GM08714 (cell line): ENCODE measurements at regions not wholly inside any gene's neighbourhood (a gene's known extent, or its start where the extent isn't known, plus 50 kb on each side); places are given as distances from the start of the nearest gene placed in this dataset.

Experiments used
- H3K4me3 ChIP-seq: fragments of 200-500 bp; sonication (Bioruptor generic); 2 replicates; pipeline ENCODE4 v1.5.1; 2014; ENCODE audit warnings: mild to moderate bottlenecking, low read length, inconsistent platforms
- ZNF274 ChIP-seq: IDR thresholded peaks from 2 replicates; pipeline ENCODE4 v1.6.1; 2012; ENCODE audit warnings: mild to moderate bottlenecking, low read depth, low read length

GRCh38 chr2:111219285-111219684 is 98.6 kb downstream of the BCL2L11 start:
- H3K4me3 ChIP-seq, result no peak overlapping the region
- no peak for TF ChIP-seq ZNF274

GRCh38 chr2:111219734-111220505 is 99.2 kb downstream of the BCL2L11 start:
- no peak for TF ChIP-seq ZNF274
- H3K4me3 ChIP-seq, result no peak overlapping the region

DNA sequence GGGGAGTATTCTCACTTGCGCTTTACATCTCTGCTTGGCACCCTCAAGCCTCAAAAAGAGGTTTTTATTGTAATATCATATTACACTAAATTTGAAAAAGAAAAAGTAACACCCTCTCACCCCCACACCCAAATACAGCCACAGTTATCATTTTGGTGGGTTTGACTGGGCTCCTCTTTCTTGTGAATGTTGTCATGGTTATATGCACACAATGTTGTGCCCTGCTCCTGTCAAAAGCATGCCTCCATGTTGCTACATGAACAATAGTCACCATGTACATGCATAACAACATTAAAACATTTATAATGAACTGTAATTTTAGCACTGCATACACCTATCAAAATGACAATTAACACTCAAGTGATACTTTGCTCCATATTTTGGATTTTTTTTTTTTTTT is 100.2 kb downstream of the BCL2L11 start:
- no peak overlapping the region for H3K4me3 ChIP-seq
- no peak for TF ChIP-seq ZNF274

DNA sequence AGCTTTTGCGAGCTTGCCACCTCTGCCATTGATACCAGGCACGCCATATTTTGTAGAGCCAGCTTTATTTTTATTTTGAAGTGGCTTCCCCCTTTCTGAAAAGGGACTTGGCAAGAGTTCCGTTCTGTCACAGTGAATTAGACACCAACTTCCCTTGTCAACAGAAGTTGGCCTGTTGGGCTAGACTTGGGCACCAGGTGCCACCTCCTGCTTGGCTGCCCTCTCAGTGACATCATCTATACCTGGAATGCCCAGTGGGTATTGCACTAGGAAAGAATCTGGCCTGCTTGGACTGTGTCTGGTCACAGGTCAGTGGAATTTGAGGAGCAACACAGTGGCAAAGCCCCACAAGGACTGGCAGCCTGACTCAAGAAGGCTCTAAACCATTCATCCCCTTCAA is 101.0 kb downstream of the BCL2L11 start:
- no peak for TF ChIP-seq ZNF274
- H3K4me3 ChIP-seq, result no peak overlapping the region

DNA sequence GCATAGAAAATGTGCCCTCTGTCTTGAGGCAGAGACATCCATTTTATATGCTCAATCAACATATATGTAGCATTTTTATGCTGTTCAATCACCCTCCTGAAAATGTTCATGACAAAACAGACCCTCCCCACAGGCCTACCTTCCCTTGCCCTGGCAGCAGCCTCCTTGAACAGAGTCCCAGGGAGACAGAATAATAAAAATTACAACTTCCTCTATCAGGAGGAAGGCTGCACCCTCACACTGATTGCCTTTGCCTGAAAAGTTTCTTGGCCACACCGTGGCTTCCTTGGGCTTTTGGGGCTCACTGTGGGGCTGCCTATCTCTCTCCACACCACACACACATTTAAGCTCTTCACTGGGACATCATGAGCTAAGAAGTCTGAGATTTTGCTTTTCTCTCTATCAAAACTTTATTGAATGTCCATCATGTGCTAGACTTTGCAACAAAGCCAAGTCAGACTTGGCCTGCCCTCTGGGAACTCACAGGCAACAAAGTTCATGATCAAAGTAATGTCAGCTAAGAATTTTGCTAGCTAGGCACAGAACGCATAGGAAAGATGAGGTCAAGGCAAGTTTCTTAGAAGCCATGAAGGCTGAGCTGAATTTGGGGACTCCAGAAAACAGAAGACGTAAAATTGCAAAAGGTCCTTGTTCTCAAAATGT is 101.6 kb downstream of the BCL2L11 start:
- no peak overlapping the region for H3K4me3 ChIP-seq
- no peak for TF ChIP-seq ZNF274

GRCh38 chr2:111225856-111226255 is 105.1 kb downstream of the BCL2L11 start:
- TF ChIP-seq ZNF274, result no peak
- H3K4me3 ChIP-seq, result no peak overlapping the region

GRCh38 chr2:111226876-111227700 is 106.4 kb downstream of the BCL2L11 start:
- H3K4me3 ChIP-seq, result no peak overlapping the region
- TF ChIP-seq ZNF274, result no peak

DNA sequence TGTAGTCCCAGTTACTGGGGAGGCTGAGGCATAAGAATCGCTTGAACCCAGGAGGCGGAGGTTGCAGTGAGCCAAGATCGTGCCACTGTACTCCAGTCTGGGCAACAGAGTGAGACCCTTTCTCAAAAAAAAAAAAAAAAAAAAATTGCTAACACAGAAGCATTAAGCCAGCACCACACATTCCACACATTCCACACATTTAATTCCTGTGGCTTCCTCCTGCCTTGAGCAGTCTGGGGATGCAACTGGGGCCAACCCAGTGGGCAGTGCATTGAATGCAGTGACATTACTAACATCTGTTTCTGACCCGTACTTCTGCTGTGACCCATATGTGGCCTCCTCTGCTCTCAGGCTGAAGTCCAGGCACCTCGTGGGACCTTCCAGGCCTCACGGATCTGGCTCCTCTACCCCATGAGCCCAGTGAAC is 107.0 kb downstream of the BCL2L11 start:
- no peak overlapping the region for H3K4me3 ChIP-seq

DNA sequence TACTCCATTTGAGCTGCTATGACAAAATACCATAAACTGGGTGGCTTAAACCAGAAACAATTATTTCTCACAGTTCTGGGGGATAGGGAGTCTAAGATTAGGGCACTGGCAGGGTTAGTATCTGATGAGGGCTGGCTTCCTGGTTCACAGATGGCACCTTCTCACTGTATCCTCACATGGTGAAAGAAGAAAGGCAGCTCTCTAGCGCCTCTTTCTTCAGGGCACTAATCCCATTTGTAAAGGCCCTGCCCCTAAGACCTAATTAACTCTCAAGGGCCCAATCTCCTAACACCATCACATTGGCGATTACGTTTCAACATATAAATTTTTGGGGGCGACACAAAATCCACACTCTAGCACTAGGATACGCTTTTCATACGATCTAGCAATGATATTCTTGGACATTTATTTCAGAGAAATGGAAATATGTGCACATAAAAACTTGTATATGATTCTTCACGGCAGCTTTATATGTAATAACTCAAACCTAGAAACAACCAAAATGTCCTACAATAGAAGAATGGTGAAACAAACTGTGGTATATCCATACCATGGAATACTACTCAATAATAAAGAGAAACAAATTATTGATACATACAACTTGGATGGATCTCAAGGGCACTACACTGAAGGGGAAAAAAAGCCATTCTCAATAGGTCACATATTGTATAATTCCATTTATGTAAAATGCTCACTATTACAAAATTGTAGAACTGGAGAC is 111.0 kb downstream of the BCL2L11 start:
- no peak for TF ChIP-seq ZNF274
- H3K4me3 ChIP-seq, result no peak overlapping the region

More for the DNA sequence above, 107.0 kb downstream of the BCL2L11 start:
- no peak for TF ChIP-seq ZNF274

DNA sequence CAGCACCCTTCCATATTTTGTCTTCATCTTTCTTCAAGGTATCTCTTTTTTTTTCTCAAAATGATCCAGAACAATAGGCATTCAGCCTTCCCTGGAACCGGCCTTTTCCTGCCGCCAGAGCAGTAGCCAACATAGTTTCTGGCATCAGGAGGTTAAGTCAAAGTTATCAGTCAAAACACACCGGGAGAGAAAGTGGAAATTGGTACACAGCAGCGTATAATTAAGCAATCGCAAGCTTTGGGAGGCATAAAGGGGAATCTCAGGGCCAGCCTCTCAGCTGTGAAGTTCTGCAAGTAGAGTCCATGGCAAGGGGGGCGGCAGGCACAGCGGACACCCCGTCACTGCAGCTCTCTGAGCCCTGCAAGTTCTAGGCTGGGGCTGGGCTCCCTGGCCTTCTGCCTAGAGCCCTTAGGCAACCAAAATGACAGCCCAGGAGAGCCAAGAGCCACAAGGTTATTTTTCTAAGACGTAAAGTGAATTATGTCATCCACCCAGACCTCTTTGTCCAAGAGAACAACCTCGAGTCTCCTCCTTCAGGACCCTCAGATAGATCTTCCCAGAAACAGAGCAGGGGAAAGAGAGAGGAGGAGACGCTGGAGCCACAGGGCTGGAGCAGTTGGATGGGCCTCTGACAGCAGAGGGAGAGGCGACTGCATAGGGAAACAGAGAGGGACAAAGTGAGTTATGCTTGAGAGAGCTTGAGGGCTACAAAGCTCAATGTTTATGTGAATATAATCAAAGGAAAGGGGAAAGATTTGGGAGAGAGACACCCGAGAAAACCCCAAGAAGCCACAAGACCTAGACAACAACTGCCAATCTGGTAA is 114.7 kb downstream of the BCL2L11 start:
- no peak for TF ChIP-seq ZNF274
- H3K4me3 ChIP-seq, result no peak overlapping the region

DNA sequence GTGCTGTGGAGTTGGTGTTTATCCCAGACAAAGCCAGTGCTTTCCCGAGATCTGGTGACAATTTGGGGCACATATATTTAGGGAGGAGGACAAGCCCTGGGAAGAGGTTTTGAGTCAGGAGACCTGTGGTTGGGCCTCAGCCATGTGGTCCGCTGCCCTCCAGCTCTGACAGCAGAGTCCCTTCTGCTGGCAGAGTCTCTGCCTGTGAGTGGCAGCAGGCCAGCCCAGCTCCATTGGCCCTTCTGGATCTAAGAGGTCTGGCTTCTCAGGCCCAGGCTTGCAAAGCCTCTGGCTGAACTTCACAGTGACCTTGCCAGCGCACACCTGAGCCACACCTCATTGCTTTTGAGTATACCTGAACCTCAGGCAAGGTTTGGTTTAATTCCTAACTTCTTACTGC is 115.3 kb downstream of the BCL2L11 start:
- H3K4me3 ChIP-seq, result no peak overlapping the region
- TF ChIP-seq ZNF274, result no peak

DNA sequence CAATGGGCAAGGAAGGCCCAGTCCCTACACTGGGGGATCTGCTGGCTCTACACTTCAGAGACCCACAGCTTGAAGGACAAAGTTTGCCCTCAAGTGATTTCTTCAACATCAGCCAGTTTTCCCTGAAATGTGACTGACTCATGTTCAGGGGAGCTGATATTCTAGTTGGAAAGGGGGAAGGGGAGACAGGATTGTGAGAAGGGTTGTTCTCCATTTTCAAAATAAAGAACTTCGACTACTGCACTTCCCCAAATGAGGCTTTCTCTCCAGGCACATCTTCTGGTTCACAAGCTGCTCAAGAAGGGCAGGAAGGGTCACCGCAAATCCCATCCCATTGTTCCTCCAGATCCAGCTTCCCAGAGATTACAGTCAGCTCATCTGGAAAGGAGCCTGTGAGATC is 117.6 kb downstream of the BCL2L11 start:
- H3K4me3 ChIP-seq, result no peak overlapping the region
- TF ChIP-seq ZNF274, result no peak

- no peak for TF ChIP-seq ZNF274
- H3K4me3 ChIP-seq, result no peak overlapping the region
Measured at GRCh38 chr2:111239107-111239506, 118.4 kb downstream of the BCL2L11 start.
